Neuronal stem cell (in vitro differentiated cells): ENCODE measurements at regions not wholly inside any gene's neighbourhood (a gene's known extent, or its start where the extent isn't known, plus 50 kb on each side); places are given as distances from the start of the nearest gene placed in this dataset.

Experiments
- DNase-seq: peaks from one replicate; pipeline ENCODE4 v3.0.0-alpha.2; 2013; ENCODE audit warnings: low spot score
- H2AFZ ChIP-seq: one replicate; pipeline ENCODE4 v1.6.1; 2013; ENCODE audit warnings: mild to moderate bottlenecking, low read length, inconsistent platforms
- H2AK5ac ChIP-seq: 2 replicates; pipeline ENCODE4 v1.6.1; 2013; ENCODE audit warnings: low read depth, mild to moderate bottlenecking, inconsistent platforms, low read length, moderate library complexity, mixed read lengths
- H2BK120ac ChIP-seq: 2 replicates; pipeline ENCODE4 v1.6.1; 2013; ENCODE audit warnings: low read depth, mild to moderate bottlenecking, inconsistent platforms, low read length, moderate library complexity, mixed read lengths
- H2BK12ac ChIP-seq: one replicate; pipeline ENCODE4 v1.6.1; 2013; ENCODE audit warnings: low read length, inconsistent platforms
- H2BK15ac ChIP-seq: 2 replicates; pipeline ENCODE4 v1.6.1; 2013; ENCODE audit warnings: mild to moderate bottlenecking, low read length, inconsistent platforms, mixed read lengths
- H2BK5ac ChIP-seq: one replicate; pipeline ENCODE4 v1.6.1; 2013; ENCODE audit warnings: inconsistent platforms, mild to moderate bottlenecking, low read length, moderate library complexity
- H3K14ac ChIP-seq: one replicate; pipeline ENCODE4 v1.6.1; 2013; ENCODE audit warnings: low read length, inconsistent platforms
- H3K18ac ChIP-seq: 2 replicates; pipeline ENCODE4 v1.6.1; 2013; ENCODE audit warnings: low read length, inconsistent platforms
- H3K23ac ChIP-seq: 2 replicates; pipeline ENCODE4 v1.6.1; 2013; ENCODE audit warnings: low read depth, mild to moderate bottlenecking, mixed read lengths, low read length, inconsistent platforms; ENCODE audit not compliant: poor library complexity
- H3K27ac ChIP-seq: replicated peaks from 3 replicates; pipeline ENCODE4 v1.5.1; 2013; ENCODE audit warnings: low read length, inconsistent platforms
- H3K27me3 ChIP-seq, 3 experiments: 2 replicates each; pipeline ENCODE4 v1.6.1; 2013; ENCODE audit warnings: low read length in 3 of 3, mild to moderate bottlenecking in 2 of 3, inconsistent platforms in 1 of 3, low read depth in 1 of 3, mixed read lengths in 1 of 3, moderate library complexity in 1 of 3; ENCODE audit not compliant: control insufficient read depth in 3 of 3, insufficient read depth in 3 of 3
- H3K36me3 ChIP-seq, 2 donors: replicated peaks in 1 of 2; 2 replicates each; pipeline ENCODE4 v1.6.1; 2013; ENCODE audit warnings: low read length in 2 of 2; ENCODE audit not compliant: control insufficient read depth in 2 of 2, insufficient read depth in 2 of 2
- H3K4ac ChIP-seq: 2 replicates; pipeline ENCODE4 v1.6.1; 2013; ENCODE audit warnings: inconsistent platforms, mild to moderate bottlenecking, low read length, moderate library complexity
- H3K4me1 ChIP-seq, 2 donors: 1 replicate in 1 of 2; 2 replicates in 1 of 2; pipeline ENCODE4 v1.6.1; 2013; ENCODE audit warnings: low read length in 2 of 2, low read depth in 1 of 2; ENCODE audit not compliant: control insufficient read depth in 2 of 2, insufficient read depth in 1 of 2
- H3K4me2 ChIP-seq: one replicate; pipeline ENCODE4 v1.6.1; 2013; ENCODE audit warnings: mild to moderate bottlenecking, low read length, inconsistent platforms; ENCODE audit not compliant: insufficient read depth, poor library complexity, severe bottlenecking
- H3K4me3 ChIP-seq, 2 donors: 2 replicates each; pipeline ENCODE4 v1.5.1; 2013; ENCODE audit warnings: low read length in 2 of 2, mild to moderate bottlenecking in 2 of 2, inconsistent platforms in 1 of 2, moderate library complexity in 1 of 2
- H3K79me1 ChIP-seq: one replicate; pipeline ENCODE4 v1.6.1; 2013; ENCODE audit warnings: low read depth, mild to moderate bottlenecking, inconsistent platforms, low read length, moderate library complexity
- H3K9ac ChIP-seq: one replicate; pipeline ENCODE4 v1.6.1; 2013; ENCODE audit warnings: mild to moderate bottlenecking, low read depth, low read length, inconsistent platforms; ENCODE audit not compliant: poor library complexity
- H3K9me3 ChIP-seq, 2 donors: replicated peaks in 1 of 2; 2 replicates each; pipeline versions ENCODE3 to v1.6.1; 2013; ENCODE audit warnings: low read length in 2 of 2, mild to moderate bottlenecking in 2 of 2, inconsistent platforms in 1 of 2, low read depth in 1 of 2, mixed read lengths in 1 of 2, moderate library complexity in 1 of 2; ENCODE audit not compliant: control insufficient read depth in 2 of 2, insufficient read depth in 1 of 2
- H4K8ac ChIP-seq: one replicate; pipeline ENCODE4 v1.6.1; 2013; ENCODE audit warnings: low read depth, mild to moderate bottlenecking, inconsistent platforms, low read length, moderate library complexity
- H4K91ac ChIP-seq: one replicate; pipeline ENCODE4 v1.6.1; 2013; ENCODE audit warnings: low read length, low read depth, mild to moderate bottlenecking, inconsistent platforms; ENCODE audit not compliant: poor library complexity
- WGBS, 2 donors: extraction: QIAGEN DNeasy Blood & Tissue Kit; methylation state at CpG; one replicate each; pipeline ENCODE4 v1.1.7; 2013; ENCODE audit warnings: missing lambda C conversion rate in 2 of 2, mixed read lengths in 1 of 2; ENCODE audit not compliant: insufficient read length in 2 of 2, insufficient replicate concordance in 1 of 2; ENCODE audit errors: extremely low coverage in 2 of 2; 5-methylcytosine and 5-hydroxymethylcytosine counted together

GRCh38 chr7:17500736-17501135 lies 202.3 kb downstream of the AHR start:
- no peak overlapping the region for H3K4ac ChIP-seq
- no peak overlapping the region for H2AK5ac ChIP-seq
- H4K91ac ChIP-seq: no peak overlapping the region
- no peak overlapping the region for H3K23ac ChIP-seq
- H3K27me3 ChIP-seq: no peaks in the 10 kb centered on the region
- no peaks in the 10 kb centered on the region for H3K4me1 ChIP-seq
- DNase-seq: no peak
- H3K4me3 ChIP-seq: no peak overlapping the region
- H3K27ac ChIP-seq: no peak overlapping the region
- no peak overlapping the region for H3K9ac ChIP-seq
- no peak overlapping the region for H2BK12ac ChIP-seq
- H2AFZ ChIP-seq: no peak overlapping the region
- no peak overlapping the region for H3K4me2 ChIP-seq
- H2BK15ac ChIP-seq: no peak overlapping the region
- no peaks in the 10 kb centered on the region for H3K79me1 ChIP-seq
- no peaks in the 10 kb centered on the region for H3K9me3 ChIP-seq
- no peak overlapping the region for H2BK5ac ChIP-seq
- no peak overlapping the region for H4K8ac ChIP-seq
- H3K36me3 ChIP-seq: no peaks in the 10 kb centered on the region
- H3K14ac ChIP-seq: no peak overlapping the region
- H2BK120ac ChIP-seq: no peak overlapping the region
- no peak overlapping the region for H3K18ac ChIP-seq

GRCh38 chr7:17501441-17502212 lies 203.2 kb downstream of the AHR start:
- no peak overlapping the region for H4K91ac ChIP-seq

DNA sequence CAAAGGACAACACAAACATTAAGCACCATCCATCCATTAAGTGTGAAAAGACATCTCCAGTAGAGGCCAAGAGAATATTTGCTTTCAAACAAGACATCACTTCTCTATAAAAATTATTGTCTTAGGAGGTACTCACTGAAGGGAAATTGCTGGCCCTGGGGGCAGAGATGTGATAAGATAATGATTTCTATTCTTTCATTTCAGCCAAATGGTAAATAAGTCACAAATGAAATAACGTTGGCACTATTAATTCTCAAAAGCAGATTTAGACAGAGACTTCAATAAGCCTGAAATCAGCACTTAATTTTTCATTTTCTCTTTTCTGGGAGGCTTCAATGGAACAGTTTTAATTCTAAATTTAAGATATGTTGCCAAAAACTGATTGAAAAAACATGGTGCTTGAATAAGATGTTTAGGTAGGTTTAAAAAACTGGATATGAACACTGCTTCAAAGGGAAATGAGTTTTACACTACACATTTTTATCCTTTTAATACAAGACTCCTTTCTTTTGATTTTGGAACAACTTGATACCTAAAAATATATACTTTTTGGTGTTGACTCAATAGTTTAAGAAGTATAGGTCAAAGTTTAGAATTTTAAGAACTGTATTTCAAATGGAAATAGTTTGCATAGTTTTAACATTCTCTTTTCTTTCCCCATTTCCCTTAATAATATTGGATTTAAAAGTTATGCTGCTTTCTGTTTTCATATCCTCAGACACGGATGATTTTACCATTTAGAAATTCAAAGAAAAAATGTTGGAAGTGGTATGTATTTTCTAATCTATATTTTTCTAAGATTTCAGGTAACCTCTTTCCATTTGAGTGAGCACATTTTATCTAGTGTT lies 204.0 kb downstream of the AHR start:
- no peak overlapping the region for H2AK5ac ChIP-seq
- H2BK12ac ChIP-seq: no peak overlapping the region
- no peak overlapping the region for H2BK5ac ChIP-seq
- H3K9ac ChIP-seq: no peak overlapping the region
- H3K14ac ChIP-seq: no peak overlapping the region
- no peak overlapping the region for H4K91ac ChIP-seq
- no peak overlapping the region for H3K27ac ChIP-seq
- no peak for DNase-seq
- whole genome bisulfite sequencing, 2 donors: no CpG with 5 or more reads among the region's 2 CpGs
- no peaks in the 10 kb centered on the region for H3K36me3 ChIP-seq
- H2AFZ ChIP-seq: no peak overlapping the region
- no peak overlapping the region for H3K23ac ChIP-seq
- no peaks in the 10 kb centered on the region for H3K9me3 ChIP-seq
- H3K4me2 ChIP-seq: no peak overlapping the region
- no peaks in the 10 kb centered on the region for H3K4me1 ChIP-seq
- no peak overlapping the region for H2BK15ac ChIP-seq
- no peak overlapping the region for H3K4me3 ChIP-seq
- H3K27me3 ChIP-seq: no peaks in the 10 kb centered on the region
- H3K79me1 ChIP-seq: no peaks in the 10 kb centered on the region
- H4K8ac ChIP-seq: no peak overlapping the region
- no peak overlapping the region for H3K18ac ChIP-seq
- no peak overlapping the region for H2BK120ac ChIP-seq
- H3K4ac ChIP-seq: no peak overlapping the region

More at GRCh38 chr7:17501441-17502212, 203.2 kb downstream of the AHR start:
- no peak overlapping the region for H3K23ac ChIP-seq
- H3K27ac ChIP-seq: no peak overlapping the region
- H2BK120ac ChIP-seq: no peak overlapping the region
- no peak overlapping the region for H2BK12ac ChIP-seq
- H3K14ac ChIP-seq: no peak overlapping the region
- no peak overlapping the region for H2AK5ac ChIP-seq
- H2BK5ac ChIP-seq: no peak overlapping the region
- H3K4me1 ChIP-seq: no peaks in the 10 kb centered on the region
- no peak overlapping the region for H3K4me2 ChIP-seq
- no peak overlapping the region for H4K8ac ChIP-seq
- no peak overlapping the region for H3K9ac ChIP-seq
- no peak overlapping the region for H3K18ac ChIP-seq
- H2BK15ac ChIP-seq: no peak overlapping the region
- no peaks in the 10 kb centered on the region for H3K27me3 ChIP-seq
- H3K79me1 ChIP-seq: no peaks in the 10 kb centered on the region
- H3K9me3 ChIP-seq: no peaks in the 10 kb centered on the region
- no CpG with 5 or more reads among the region's 1 CpG for WGBS, 2 donors
- no peak overlapping the region for H3K4ac ChIP-seq
- no peak overlapping the region for H2AFZ ChIP-seq
- H3K36me3 ChIP-seq: no peaks in the 10 kb centered on the region
- H3K4me3 ChIP-seq: no peak overlapping the region
- DNase-seq: no peak

- no peak overlapping the region for H3K4me3 ChIP-seq
- H4K91ac ChIP-seq: no peak overlapping the region
- no peaks in the 10 kb centered on the region for H3K27me3 ChIP-seq
- H2AFZ ChIP-seq: no peak overlapping the region
- no peak overlapping the region for H3K4me2 ChIP-seq
- no peak overlapping the region for H3K27ac ChIP-seq
- H3K9ac ChIP-seq: no peak overlapping the region
- DNase-seq: no peak
- WGBS, 2 donors: no CpG with 5 or more reads among the region's 3 CpGs
- H3K23ac ChIP-seq: no peak overlapping the region
- no peak overlapping the region for H2AK5ac ChIP-seq
- no peak overlapping the region for H2BK120ac ChIP-seq
- H3K9me3 ChIP-seq: no peaks in the 10 kb centered on the region
- no peaks in the 10 kb centered on the region for H3K36me3 ChIP-seq
- no peak overlapping the region for H3K18ac ChIP-seq
- H2BK12ac ChIP-seq: no peak overlapping the region
- no peak overlapping the region for H2BK15ac ChIP-seq
- H3K4me1 ChIP-seq: no peaks in the 10 kb centered on the region
- no peak overlapping the region for H3K4ac ChIP-seq
- H3K79me1 ChIP-seq: no peaks in the 10 kb centered on the region
- H4K8ac ChIP-seq: no peak overlapping the region
- no peak overlapping the region for H2BK5ac ChIP-seq
- H3K14ac ChIP-seq: no peak overlapping the region
These were observed 207.6 kb downstream of the AHR start for GRCh38 chr7:17506095-17506494.
